MM.1S (cell line): ENCODE measurements at regions not wholly inside any gene's neighbourhood (a gene's known extent, or its start where the extent isn't known, plus 50 kb on each side); places are given as distances from the start of the nearest gene placed in this dataset.

ENCODE experiments used
- CTCF ChIP-seq: fragments of 300-600 bp; sonication (generic); IDR thresholded peaks from 2 replicates; pipeline ENCODE4 v1.5.1; 2016; ENCODE audit warnings: antibody characterized with exemption, low read length, mixed read lengths
- EZH2 ChIP-seq: fragments of 300-600 bp; sonication (generic); optimal IDR thresholded peaks from 2 replicates; pipeline ENCODE3; 2017; ENCODE audit warnings: low read depth, mild to moderate bottlenecking, antibody characterized with exemption, low read length, mixed read lengths
- EZH2phosphoT487 ChIP-seq: fragments of 300-600 bp; sonication (generic); IDR thresholded peaks from 2 replicates; pipeline ENCODE4 v1.6.1; 2018; ENCODE audit warnings: antibody characterized with exemption, low read length

- no peak for TF ChIP-seq CTCF
- no peak for TF ChIP-seq EZH2
- TF ChIP-seq EZH2phosphoT487: no peak
Observed at GRCh38 chr5:8601831-8602354, 732.9 kb downstream of the MTRR start.
